MM.1S (cell line): ENCODE measurements at regions not wholly inside any gene's neighbourhood (a gene's known extent, or its start where the extent isn't known, plus 50 kb on each side); places are given as distances from the start of the nearest gene placed in this dataset.

Experiments
- DNase-seq: peaks from one replicate; pipeline ENCODE4 v3.0.0-alpha.2; 2015
- H2AFZ ChIP-seq: fragments of 300-600 bp; sonication (generic); 2 replicates; pipeline ENCODE4 v1.6.0; 2016; ENCODE audit warnings: antibody characterized with exemption, low read length
- H3F3A ChIP-seq: fragments of 300-600 bp; sonication (generic); 2 replicates; pipeline ENCODE4 v1.6.1; 2016; ENCODE audit warnings: mild to moderate bottlenecking, antibody characterized with exemption, low read length, moderate library complexity, mixed read lengths; ENCODE audit not compliant: insufficient read depth
- H3K27ac ChIP-seq: fragments of 300-600 bp; sonication (generic); 2 replicates; pipeline ENCODE4 v1.5.1; 2016; ENCODE audit warnings: mild to moderate bottlenecking, low read length
- H3K27me3 ChIP-seq: fragments of 300-600 bp; sonication (generic); replicated peaks from 2 replicates; pipeline ENCODE4 v1.6.0; 2016; ENCODE audit warnings: low read length; ENCODE audit not compliant: insufficient read depth
- H3K36me3 ChIP-seq: fragments of 300-600 bp; sonication (generic); replicated peaks from 2 replicates; pipeline ENCODE4 v1.6.1; 2016; ENCODE audit warnings: mild to moderate bottlenecking, low read length, mixed read lengths; ENCODE audit not compliant: insufficient read depth
- H3K4me1 ChIP-seq: fragments of 300-600 bp; sonication (generic); 2 replicates; pipeline ENCODE4 v1.6.1; 2016; ENCODE audit warnings: low read length, mixed read lengths
- H3K4me2 ChIP-seq: fragments of 300-600 bp; sonication (generic); 2 replicates; pipeline ENCODE4 v1.6.0; 2016; ENCODE audit warnings: low read depth, low read length
- H3K4me3 ChIP-seq: fragments of 300-600 bp; sonication (generic); 2 replicates; pipeline ENCODE4 v1.5.1; 2016; ENCODE audit warnings: low read length, mixed read lengths
- H3K79me2 ChIP-seq: fragments of 300-600 bp; sonication (generic); 2 replicates; pipeline ENCODE4 v1.6.1; 2016; ENCODE audit warnings: mixed run types, low read length, mixed read lengths
- H3K9ac ChIP-seq: fragments of 300-600 bp; sonication (generic); 2 replicates; pipeline ENCODE4 v1.6.1; 2016; ENCODE audit warnings: low read length, mixed read lengths
- H3K9me2 ChIP-seq: fragments of 300-600 bp; sonication (generic); replicated peaks from 2 replicates; pipeline ENCODE4 v1.6.1; 2016; ENCODE audit warnings: mild to moderate bottlenecking, low read length, mixed read lengths; ENCODE audit not compliant: insufficient read depth
- H3K9me3 ChIP-seq: fragments of 300-600 bp; sonication (generic); replicated peaks from 2 replicates; pipeline ENCODE4 v1.6.1; 2016; ENCODE audit warnings: mild to moderate bottlenecking, low read length, mixed read lengths; ENCODE audit not compliant: insufficient read depth
- H4K20me1 ChIP-seq: fragments of 300-600 bp; sonication (generic); 2 replicates; pipeline ENCODE4 v1.6.1; 2016; ENCODE audit warnings: mild to moderate bottlenecking, low read length, moderate library complexity, mixed read lengths; ENCODE audit not compliant: insufficient read depth
- EZH2 ChIP-seq: fragments of 300-600 bp; sonication (generic); optimal IDR thresholded peaks from 2 replicates; pipeline ENCODE3; 2017; ENCODE audit warnings: low read depth, mild to moderate bottlenecking, antibody characterized with exemption, low read length, mixed read lengths
- EZH2phosphoT487 ChIP-seq: fragments of 300-600 bp; sonication (generic); IDR thresholded peaks from 2 replicates; pipeline ENCODE4 v1.6.1; 2018; ENCODE audit warnings: antibody characterized with exemption, low read length
- TF ChIP-seq, protein P1 (sequence below): fragments of 300-600 bp; sonication (generic); IDR thresholded peaks from 2 replicates; pipeline ENCODE4 v1.5.1; 2016; ENCODE audit warnings: antibody characterized with exemption, low read length, mixed read lengths

DNA sequence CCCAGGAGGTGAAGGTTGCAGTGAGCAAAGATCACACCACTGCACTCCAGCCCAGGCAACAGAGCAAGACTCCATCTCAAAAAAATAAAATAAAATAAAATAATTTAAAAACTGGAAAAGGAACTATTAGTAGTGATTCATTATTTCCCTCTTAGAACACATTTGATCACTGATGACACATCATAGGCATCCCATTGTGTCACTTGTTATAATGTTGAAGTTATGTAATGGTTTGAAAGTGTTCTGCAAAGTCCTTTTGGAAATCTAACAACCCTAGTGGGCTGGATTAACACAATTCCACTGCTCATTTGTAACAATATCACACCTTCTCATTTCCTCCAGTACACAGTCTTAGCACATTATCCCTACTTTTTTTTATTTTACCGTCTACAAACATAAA, 81.8 kb upstream of the LMNB1 start:
- Histone ChIP-seq H2AFZ (no peak overlapping the region), H4K20me1 (no peaks in the 10 kb centered on the region), H3K4me3 (no peak overlapping the region), H3K79me2 (no peaks in the 10 kb centered on the region), H3K36me3 (no peaks in the 10 kb centered on the region), H3K4me2 (no peak overlapping the region), H3K9me3 (no peaks in the 10 kb centered on the region), H3K9me2 (no peaks in the 10 kb centered on the region), H3K9ac (no peak overlapping the region), H3K27me3 (no peaks in the 10 kb centered on the region), H3K4me1 (no peaks in the 10 kb centered on the region), H3F3A (no peaks in the 10 kb centered on the region), H3K27ac (no peak overlapping the region)
- no peak for DNase-seq
- TF ChIP-seq EZH2 = no peak

DNA sequence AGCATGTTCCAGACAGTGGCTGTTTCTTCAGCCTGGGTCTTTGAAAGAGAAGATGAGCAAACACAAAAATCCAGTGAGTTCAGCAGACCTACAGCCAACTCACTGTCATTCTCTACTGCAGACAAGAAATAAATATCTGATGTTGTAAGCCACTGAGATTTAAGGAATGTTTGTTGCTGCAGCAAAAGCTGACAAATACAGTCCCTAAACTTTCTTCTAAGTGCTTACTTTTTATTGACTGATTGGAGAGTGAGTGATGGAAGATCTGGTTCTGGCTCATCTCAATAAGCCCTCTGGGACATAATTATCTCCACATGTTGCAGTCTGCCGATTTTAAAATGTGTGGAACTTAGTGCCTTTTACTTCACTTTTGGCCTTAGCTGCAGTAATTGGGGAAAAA, 69.9 kb upstream of the LMNB1 start:
- Histone ChIP-seq H3K27me3 (no peaks in the 10 kb centered on the region), H3K4me3 (no peak overlapping the region), H3K4me1 (no peaks in the 10 kb centered on the region), H4K20me1 (no peaks in the 10 kb centered on the region), H3K79me2 (no peaks in the 10 kb centered on the region), H3K9me3 (no peaks in the 10 kb centered on the region), H3F3A (no peaks in the 10 kb centered on the region), H3K4me2 (no peak overlapping the region), H3K9ac (no peak overlapping the region), H2AFZ (no peak overlapping the region), H3K9me2 (no peaks in the 10 kb centered on the region), H3K36me3 (no peaks in the 10 kb centered on the region), H3K27ac (no peak overlapping the region)
- no peak for DNase-seq
- TF ChIP-seq, protein P1, sequence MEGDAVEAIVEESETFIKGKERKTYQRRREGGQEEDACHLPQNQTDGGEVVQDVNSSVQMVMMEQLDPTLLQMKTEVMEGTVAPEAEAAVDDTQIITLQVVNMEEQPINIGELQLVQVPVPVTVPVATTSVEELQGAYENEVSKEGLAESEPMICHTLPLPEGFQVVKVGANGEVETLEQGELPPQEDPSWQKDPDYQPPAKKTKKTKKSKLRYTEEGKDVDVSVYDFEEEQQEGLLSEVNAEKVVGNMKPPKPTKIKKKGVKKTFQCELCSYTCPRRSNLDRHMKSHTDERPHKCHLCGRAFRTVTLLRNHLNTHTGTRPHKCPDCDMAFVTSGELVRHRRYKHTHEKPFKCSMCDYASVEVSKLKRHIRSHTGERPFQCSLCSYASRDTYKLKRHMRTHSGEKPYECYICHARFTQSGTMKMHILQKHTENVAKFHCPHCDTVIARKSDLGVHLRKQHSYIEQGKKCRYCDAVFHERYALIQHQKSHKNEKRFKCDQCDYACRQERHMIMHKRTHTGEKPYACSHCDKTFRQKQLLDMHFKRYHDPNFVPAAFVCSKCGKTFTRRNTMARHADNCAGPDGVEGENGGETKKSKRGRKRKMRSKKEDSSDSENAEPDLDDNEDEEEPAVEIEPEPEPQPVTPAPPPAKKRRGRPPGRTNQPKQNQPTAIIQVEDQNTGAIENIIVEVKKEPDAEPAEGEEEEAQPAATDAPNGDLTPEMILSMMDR = no peak
- TF ChIP-seq EZH2 = no peak
- TF ChIP-seq EZH2phosphoT487 = no peak

DNA sequence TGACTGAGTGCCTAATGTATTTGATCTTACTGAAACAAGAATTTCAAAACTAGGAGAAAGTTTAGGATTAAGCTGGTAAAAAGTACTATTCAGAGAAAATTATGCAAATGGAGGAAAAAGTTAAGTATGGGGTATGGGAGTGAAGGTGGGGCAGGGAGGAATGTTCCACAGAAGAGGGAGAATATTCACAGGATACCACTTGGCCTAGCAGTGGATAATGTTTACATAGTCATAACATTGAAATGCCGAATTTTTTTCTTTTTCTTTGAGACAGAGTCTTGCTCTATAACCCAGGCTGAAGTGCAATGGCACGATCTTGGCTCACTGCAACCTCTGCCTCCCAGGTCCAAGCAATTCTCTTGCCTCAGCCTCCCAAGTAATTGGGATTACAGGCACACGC, 61.2 kb upstream of the LMNB1 start:
- H3K27ac ChIP-seq = no peak overlapping the region
- DNase-seq = no peak
- H3K4me3 ChIP-seq = no peak overlapping the region
- no peaks in the 10 kb centered on the region for H3K36me3 ChIP-seq
- no peaks in the 10 kb centered on the region for H3K9me3 ChIP-seq
- no peak overlapping the region for H3K9ac ChIP-seq
- no peaks in the 10 kb centered on the region for H3K79me2 ChIP-seq
- 0 out of 2 replicates have a peak, but pooled peaks cover 4% of the 10 kb centered on the region for H3K4me1 ChIP-seq
- no peaks in the 10 kb centered on the region for H3K9me2 ChIP-seq
- no peaks in the 10 kb centered on the region for H3K27me3 ChIP-seq
- no peaks in the 10 kb centered on the region for H4K20me1 ChIP-seq
- H3F3A ChIP-seq = no peaks in the 10 kb centered on the region
- TF ChIP-seq EZH2phosphoT487 (no peak), EZH2 (no peak)
- TF ChIP-seq, protein P1 = no peak
- H3K4me2 ChIP-seq = no peak overlapping the region
- H2AFZ ChIP-seq = no peak overlapping the region

DNA sequence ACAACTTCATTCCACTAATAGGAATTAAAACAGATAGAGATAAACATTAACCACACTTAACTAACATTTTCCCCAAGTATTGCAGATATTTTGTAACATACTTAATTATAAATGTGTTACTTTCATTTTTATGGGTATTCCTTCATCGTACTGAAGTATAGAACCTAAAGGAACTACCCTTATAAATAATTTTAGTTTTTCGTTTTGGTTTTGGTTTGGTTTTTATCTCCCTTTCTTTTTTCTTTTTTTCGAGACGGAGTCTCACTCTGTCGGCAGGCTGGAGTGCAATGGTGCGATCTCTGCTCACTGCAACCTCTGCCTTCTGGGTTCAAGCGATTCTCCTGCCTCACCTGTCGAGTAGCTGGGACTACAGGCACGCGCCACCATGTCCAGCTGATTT, 60.1 kb upstream of the LMNB1 start:
- Histone ChIP-seq H3K9ac (no peak overlapping the region), H3K27me3 (no peaks in the 10 kb centered on the region), H2AFZ (no peak overlapping the region), H3F3A (no peaks in the 10 kb centered on the region), H3K4me3 (no peak overlapping the region), H3K27ac (no peak overlapping the region), H3K79me2 (no peaks in the 10 kb centered on the region), H4K20me1 (no peaks in the 10 kb centered on the region), H3K9me2 (no peaks in the 10 kb centered on the region), H3K4me1 (0 out of 2 replicates have a peak, but pooled peaks cover 4% of the 10 kb centered on the region), H3K36me3 (no peaks in the 10 kb centered on the region), H3K9me3 (no peaks in the 10 kb centered on the region), H3K4me2 (no peak overlapping the region)
- TF ChIP-seq EZH2phosphoT487 = no peak
- TF ChIP-seq, protein P1 = no peak
- TF ChIP-seq EZH2 = no peak
- DNase-seq = no peak
